HG03095 (cell line): ENCODE measurements at regions not wholly inside any gene's neighbourhood (a gene's known extent, or its start where the extent isn't known, plus 50 kb on each side); places are given as distances from the start of the nearest gene placed in this dataset.
"Not testable (repeated sequence)": the region's sequence is repeated elsewhere in the genome, so short reads cannot be mapped to it uniquely, and the experiment has no call there.

ENCODE experiments used
- ATAC-seq: cut with Tn5 transposase; IDR thresholded peaks from one replicate; pipeline ENCODE4 v1.9.1; 2021; ENCODE audit warnings: moderate library complexity; ENCODE audit not compliant: unreplicated experiment

- ATAC-seq, result no peak
These were observed 118.9 kb downstream of the GATA3 start for GRCh38 chr10:8173243-8173865.

GRCh38 chr10:8173866-8174243 lies 119.4 kb downstream of the GATA3 start:
- ATAC-seq, result no peak

- no peak for ATAC-seq
These were observed 120.3 kb downstream of the GATA3 start for GRCh38 chr10:8174762-8175161.

GRCh38 chr10:8177526-8177925 lies 123.0 kb downstream of the GATA3 start:
- not testable (repeated sequence) for ATAC-seq

- not testable (repeated sequence) for ATAC-seq
These were observed 125.3 kb downstream of the GATA3 start for GRCh38 chr10:8179773-8180172.

GRCh38 chr10:8180360-8181109 lies 126.0 kb downstream of the GATA3 start:
- ATAC-seq, result no peak

- ATAC-seq, result no peak
These were observed 127.1 kb downstream of the GATA3 start for GRCh38 chr10:8181496-8182157.

- ATAC-seq, result no peak
These were observed 128.3 kb downstream of the GATA3 start for GRCh38 chr10:8182806-8183205.

GRCh38 chr10:8183241-8183704 lies 128.8 kb downstream of the GATA3 start:
- ATAC-seq, result no peak

GRCh38 chr10:8187171-8187666 lies 132.7 kb downstream of the GATA3 start:
- ATAC-seq, result no peak

GRCh38 chr10:8189458-8189857 lies 135.0 kb downstream of the GATA3 start:
- ATAC-seq, result no peak

GRCh38 chr10:8192301-8192700 lies 137.8 kb downstream of the GATA3 start:
- ATAC-seq, result no peak

- no peak for ATAC-seq
These were observed 139.1 kb downstream of the GATA3 start for GRCh38 chr10:8193546-8193945.

GRCh38 chr10:8194050-8194449 lies 139.6 kb downstream of the GATA3 start:
- no peak for ATAC-seq

- no peak for ATAC-seq
These were observed 152.4 kb downstream of the GATA3 start for GRCh38 chr10:8206882-8207281.

- no peak for ATAC-seq
These were observed 157.1 kb downstream of the GATA3 start for GRCh38 chr10:8211631-8212030.

- no peak for ATAC-seq
These were observed 159.2 kb downstream of the GATA3 start for GRCh38 chr10:8213735-8214134.

- no peak for ATAC-seq
These were observed 160.1 kb downstream of the GATA3 start for GRCh38 chr10:8214587-8214986.

GRCh38 chr10:8216893-8217292 lies 162.4 kb downstream of the GATA3 start:
- ATAC-seq, result no peak

- no peak for ATAC-seq
These were observed 167.0 kb downstream of the GATA3 start for GRCh38 chr10:8221451-8221850.

GRCh38 chr10:8224591-8224990 lies 170.1 kb downstream of the GATA3 start:
- ATAC-seq, result no peak

GRCh38 chr10:8225187-8225586 lies 170.7 kb downstream of the GATA3 start:
- no peak for ATAC-seq
